Suprapubic skin (tissue), 3 donors: ENCODE measurements at regions not wholly inside any gene's neighbourhood (a gene's known extent, or its start where the extent isn't known, plus 50 kb on each side); places are given as distances from the start of the nearest gene placed in this dataset.
"Not testable (repeated sequence)": the region's sequence is repeated elsewhere in the genome, so short reads cannot be mapped to it uniquely, and the experiment has no call there.

Experiments used
- CTCF ChIP-seq, 2 donors: fragments of 200-600 bp in 1 of 2; fragments of 450-650 bp in 1 of 2; sonication (generic) in 1 of 2; IDR thresholded peaks; one replicate each; pipeline ENCODE4 v1.5.1; 2016 to 2019; ENCODE audit warnings: antibody characterized with exemption in 2 of 2, mild to moderate bottlenecking in 1 of 2, moderate library complexity in 1 of 2
- POLR2AphosphoS5 ChIP-seq, 3 donors: sonication (generic); formaldehyde crosslinking; IDR thresholded peaks; one replicate each; pipeline ENCODE4 v1.6.1; 2017; ENCODE audit warnings: antibody characterized with exemption in 3 of 3

GRCh38 chr5:127182631-127183030, 108.0 kb upstream of the MEGF10 start:
- TF ChIP-seq CTCF, POLR2AphosphoS5 (IDR thresholded peaks at IDR 0.05): not testable (repeated sequence)
